ENCODE measurements at regions not wholly inside any gene's neighbourhood (a gene's known extent, or its start where the extent isn't known, plus 50 kb on each side); places are given as distances from the start of the nearest gene placed in this dataset.

- Mint-ChIP-seq H3K9me3 (no peaks in the 10 kb centered on the region), H3K27me3 (ENCODE audit: low read depth) (no peaks in the 10 kb centered on the region), H3K4me3 (no peak overlapping the region), H3K4me1 (peaks cover 18% of the 10 kb centered on the region), H3K36me3 (no peaks in the 10 kb centered on the region), H3K27ac (no peak overlapping the region)
- no peak for DNase-seq (ENCODE audit: low spot score in 2 of 2, unreplicated experiment in 2 of 2)
- no peak for TF ChIP-seq CTCF (IDR thresholded peaks at IDR 0.05; ENCODE audit: unreplicated experiment)
Measured at GRCh38 chr7:110397927-110398660, 692.8 kb upstream of the LRRN3 start.

- no peak for TF ChIP-seq CTCF (IDR thresholded peaks at IDR 0.05; ENCODE audit: unreplicated experiment)
- H3K36me3 Mint-ChIP-seq = no peaks in the 10 kb centered on the region
- no peak overlapping the region for H3K4me3 Mint-ChIP-seq
- peaks cover 15% of the 10 kb centered on the region for H3K4me1 Mint-ChIP-seq
- H3K27me3 Mint-ChIP-seq (ENCODE audit: low read depth) = no peaks in the 10 kb centered on the region
- H3K9me3 Mint-ChIP-seq = no peaks in the 10 kb centered on the region
- no peak for DNase-seq (ENCODE audit: low spot score in 2 of 2, unreplicated experiment in 2 of 2)
- H3K27ac Mint-ChIP-seq = no peak overlapping the region
Measured at GRCh38 chr7:110399421-110399820, 691.5 kb upstream of the LRRN3 start.

GRCh38 chr7:110400411-110400810 lies 690.5 kb upstream of the LRRN3 start:
- Mint-ChIP-seq H3K4me1 (peaks cover 15% of the 10 kb centered on the region), H3K36me3 (no peaks in the 10 kb centered on the region), H3K27me3 (ENCODE audit: low read depth) (no peaks in the 10 kb centered on the region), H3K4me3 (no peak overlapping the region), H3K9me3 (no peaks in the 10 kb centered on the region), H3K27ac (no peak overlapping the region)
- no peak for DNase-seq (ENCODE audit: low spot score in 2 of 2, unreplicated experiment in 2 of 2)
- no peak for TF ChIP-seq CTCF (IDR thresholded peaks at IDR 0.05; ENCODE audit: unreplicated experiment)

- DNase-seq (ENCODE audit: low spot score in 2 of 2, unreplicated experiment in 2 of 2) = no peak
- H3K4me3 Mint-ChIP-seq = no peak overlapping the region
- no peaks in the 10 kb centered on the region for H3K4me1 Mint-ChIP-seq
- TF ChIP-seq CTCF (IDR thresholded peaks at IDR 0.05; ENCODE audit: unreplicated experiment) = no peak
- H3K27me3 Mint-ChIP-seq (ENCODE audit: low read depth) = no peaks in the 10 kb centered on the region
- peaks cover 17% of the 10 kb centered on the region for H3K9me3 Mint-ChIP-seq
- H3K27ac Mint-ChIP-seq = no peak overlapping the region
- H3K36me3 Mint-ChIP-seq = peaks cover 2% of the 10 kb centered on the region
Measured at GRCh38 chr7:110407242-110407641, 683.7 kb upstream of the LRRN3 start.

GRCh38 chr7:110407706-110408105 lies 683.2 kb upstream of the LRRN3 start:
- no peak for TF ChIP-seq CTCF (IDR thresholded peaks at IDR 0.05; ENCODE audit: unreplicated experiment)
- no peak overlapping the region for H3K4me3 Mint-ChIP-seq
- H3K36me3 Mint-ChIP-seq = peaks cover 2% of the 10 kb centered on the region
- no peaks in the 10 kb centered on the region for H3K4me1 Mint-ChIP-seq
- no peak overlapping the region for H3K27ac Mint-ChIP-seq
- H3K27me3 Mint-ChIP-seq (ENCODE audit: low read depth) = no peaks in the 10 kb centered on the region
- DNase-seq (ENCODE audit: low spot score in 2 of 2, unreplicated experiment in 2 of 2) = no peak
- peaks cover 17% of the 10 kb centered on the region for H3K9me3 Mint-ChIP-seq

Measured in mesothelial cell of epicardium (in vitro differentiated cells).